ENCODE measurements at regions not wholly inside any gene's neighbourhood (a gene's known extent, or its start where the extent isn't known, plus 50 kb on each side); places are given as distances from the start of the nearest gene placed in this dataset.

DNA sequence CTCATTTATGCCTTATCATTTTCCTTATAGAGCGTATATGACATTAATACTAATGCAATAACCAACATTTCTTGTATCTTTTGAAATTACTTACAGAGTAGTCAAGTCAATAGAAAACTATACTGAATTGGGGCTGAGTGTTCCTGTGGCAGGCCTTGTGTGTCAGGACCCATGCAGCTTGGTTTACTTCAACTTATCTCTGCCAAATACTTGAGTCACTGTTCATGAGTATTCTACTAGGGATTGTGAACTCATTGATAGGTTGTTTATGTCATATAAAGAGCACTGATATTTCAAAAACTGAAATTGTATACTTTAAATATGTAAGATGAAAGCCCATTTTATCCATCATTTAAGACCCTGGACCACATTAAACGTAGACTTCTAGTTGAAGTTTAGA is 688.6 kb upstream of the SLITRK1 start:
- TF ChIP-seq, protein P1, sequence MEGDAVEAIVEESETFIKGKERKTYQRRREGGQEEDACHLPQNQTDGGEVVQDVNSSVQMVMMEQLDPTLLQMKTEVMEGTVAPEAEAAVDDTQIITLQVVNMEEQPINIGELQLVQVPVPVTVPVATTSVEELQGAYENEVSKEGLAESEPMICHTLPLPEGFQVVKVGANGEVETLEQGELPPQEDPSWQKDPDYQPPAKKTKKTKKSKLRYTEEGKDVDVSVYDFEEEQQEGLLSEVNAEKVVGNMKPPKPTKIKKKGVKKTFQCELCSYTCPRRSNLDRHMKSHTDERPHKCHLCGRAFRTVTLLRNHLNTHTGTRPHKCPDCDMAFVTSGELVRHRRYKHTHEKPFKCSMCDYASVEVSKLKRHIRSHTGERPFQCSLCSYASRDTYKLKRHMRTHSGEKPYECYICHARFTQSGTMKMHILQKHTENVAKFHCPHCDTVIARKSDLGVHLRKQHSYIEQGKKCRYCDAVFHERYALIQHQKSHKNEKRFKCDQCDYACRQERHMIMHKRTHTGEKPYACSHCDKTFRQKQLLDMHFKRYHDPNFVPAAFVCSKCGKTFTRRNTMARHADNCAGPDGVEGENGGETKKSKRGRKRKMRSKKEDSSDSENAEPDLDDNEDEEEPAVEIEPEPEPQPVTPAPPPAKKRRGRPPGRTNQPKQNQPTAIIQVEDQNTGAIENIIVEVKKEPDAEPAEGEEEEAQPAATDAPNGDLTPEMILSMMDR (IDR thresholded peaks at IDR 0.05), result no peak
- H3K4me3 ChIP-seq, result no peak overlapping the region
- ATAC-seq, result no peak
- intact Hi-C loops (cut with DNase I), result no loop called here
- DNase-seq, result no peak
- no peak overlapping the region for H3K27ac ChIP-seq
- no peaks in the 10 kb centered on the region for H3K9me3 ChIP-seq
- H3K27me3 ChIP-seq, result no peaks in the 10 kb centered on the region
- no peaks in the 10 kb centered on the region for H3K4me1 ChIP-seq
- 86 to 87% methylated on average over 2 of the region's 2 CpGs for WGBS, 2 donors
- H3K36me3 ChIP-seq, result no peaks in the 10 kb centered on the region

DNA sequence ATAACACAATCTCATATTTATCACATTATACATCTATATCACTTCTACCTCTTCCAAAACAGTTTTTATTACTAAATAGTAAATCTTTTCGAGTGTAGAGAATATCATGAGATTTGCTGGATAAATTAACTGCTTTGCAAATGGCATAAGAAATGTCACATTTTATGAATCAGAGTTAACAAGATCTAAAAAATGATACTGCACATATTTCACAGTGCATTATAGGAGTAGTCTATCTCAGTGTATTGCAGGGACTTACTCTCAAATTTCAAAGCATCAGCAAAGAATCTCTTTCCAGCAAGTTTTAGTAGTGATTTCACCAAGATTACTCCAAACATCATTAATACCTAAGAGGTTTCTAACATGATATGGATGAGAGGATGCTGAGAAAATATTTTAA is 687.1 kb upstream of the SLITRK1 start:
- H3K4me3 ChIP-seq, result no peak overlapping the region
- H3K27ac ChIP-seq, result no peak overlapping the region
- 76 to 80% methylated on average over 1 of the region's 1 CpG for WGBS, 2 donors
- DNase-seq (no peak), ATAC-seq (no peak)
- intact Hi-C loops (cut with DNase I), result no loop called here
- H3K27me3 ChIP-seq, result no peaks in the 10 kb centered on the region
- TF ChIP-seq, protein P1 (IDR thresholded peaks at IDR 0.05), result no peak
- H3K36me3 ChIP-seq, result no peaks in the 10 kb centered on the region
- no peaks in the 10 kb centered on the region for H3K4me1 ChIP-seq
- H3K9me3 ChIP-seq, result no peaks in the 10 kb centered on the region

DNA sequence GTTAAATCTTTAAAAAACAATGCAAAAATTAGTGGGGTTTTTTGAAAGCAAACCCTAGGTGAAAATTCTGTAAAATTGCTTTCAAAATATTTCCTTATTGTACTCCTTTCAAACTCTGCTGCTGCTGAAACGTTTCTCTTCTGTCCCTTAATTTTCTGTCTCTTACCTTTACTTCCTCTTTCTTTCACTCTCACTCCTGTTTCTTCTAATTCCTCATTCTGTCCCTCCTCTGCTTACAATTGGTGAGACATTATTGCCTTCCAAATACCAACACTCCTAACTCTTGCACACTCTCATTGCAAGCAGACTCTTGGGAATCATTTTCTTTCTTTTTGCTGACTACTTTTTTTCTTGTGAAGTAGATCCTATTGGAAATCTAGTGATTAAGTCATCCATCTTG is 685.6 kb upstream of the SLITRK1 start:
- WGBS, 2 donors, result 33 to 41% methylated on average over 1 of the region's 1 CpG
- intact Hi-C loops (cut with DNase I), result no loop called here

DNA sequence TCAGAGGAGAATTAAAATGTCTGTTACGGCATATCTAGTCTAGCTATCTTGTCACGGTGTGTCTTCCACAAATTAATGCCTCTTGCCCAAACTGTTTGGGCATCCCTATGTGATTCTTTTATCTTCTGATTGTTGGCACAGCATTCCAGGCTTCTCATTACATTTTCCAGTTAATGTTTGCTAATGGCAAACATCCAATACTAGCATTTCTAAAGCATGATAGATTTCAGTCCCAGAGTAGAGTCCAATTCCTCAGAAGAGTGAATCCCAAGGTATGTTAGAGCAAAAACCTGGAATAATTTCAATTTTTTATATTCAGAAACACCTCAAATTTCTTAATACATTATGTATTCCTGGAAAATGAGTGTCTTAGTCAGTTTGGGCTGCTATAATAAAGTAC is 684.5 kb upstream of the SLITRK1 start:
- TF ChIP-seq, protein P1 (IDR thresholded peaks at IDR 0.05), result no peak
- DNase-seq (no peak), ATAC-seq (no peak)
- WGBS, 2 donors, result 83 to 92% methylated on average over 2 of the region's 2 CpGs
- Histone ChIP-seq H3K27me3 (no peaks in the 10 kb centered on the region), H3K27ac (no peak overlapping the region), H3K4me3 (no peak overlapping the region), H3K9me3 (no peaks in the 10 kb centered on the region), H3K36me3 (no peaks in the 10 kb centered on the region), H3K4me1 (no peaks in the 10 kb centered on the region)
- intact Hi-C loops (cut with DNase I), result no loop called here

More for the DNA sequence above, 685.6 kb upstream of the SLITRK1 start:
- TF ChIP-seq, protein P1 (IDR thresholded peaks at IDR 0.05), result no peak
- Histone ChIP-seq H3K27me3 (no peaks in the 10 kb centered on the region), H3K4me1 (no peaks in the 10 kb centered on the region), H3K36me3 (no peaks in the 10 kb centered on the region), H3K4me3 (no peak overlapping the region), H3K27ac (no peak overlapping the region), H3K9me3 (no peaks in the 10 kb centered on the region)
- DNase-seq (no peak), ATAC-seq (no peak)

DNA sequence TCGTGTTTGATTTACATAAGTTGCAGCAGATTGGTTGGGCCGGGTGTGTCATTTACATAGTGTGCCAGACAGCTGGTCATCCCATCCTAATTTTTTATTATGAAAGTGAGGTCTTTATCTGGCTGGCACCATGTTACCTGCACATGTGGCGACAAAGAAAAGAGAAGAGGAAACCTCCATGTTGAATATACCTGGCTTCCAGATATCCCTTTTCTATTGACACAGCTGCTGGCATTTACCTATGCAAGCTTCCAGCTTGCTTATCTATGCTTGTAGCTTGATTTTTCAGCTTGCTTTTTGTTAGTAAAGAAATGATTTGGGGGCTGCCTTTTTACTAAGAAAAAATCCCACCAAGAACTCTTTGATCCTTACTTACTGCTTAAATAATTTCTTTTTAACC is 681.3 kb upstream of the SLITRK1 start:
- TF ChIP-seq, protein P1 (IDR thresholded peaks at IDR 0.05), result no peak

More for the DNA sequence above, 681.3 kb upstream of the SLITRK1 start:
- intact Hi-C loops (cut with DNase I), result no loop called here
- no peak overlapping the region for H3K27ac ChIP-seq
- 83 to 92% methylated on average over 3 of the region's 3 CpGs for WGBS, 2 donors
- H3K9me3 ChIP-seq, result peaks cover 0 to 16% (median 0%) of the 10 kb centered on the region in 11 donors
- no peak overlapping the region for H3K4me3 ChIP-seq
- ATAC-seq, result no peak
- no peak for DNase-seq
- H3K27me3 ChIP-seq, result no peaks in the 10 kb centered on the region
- H3K36me3 ChIP-seq, result no peaks in the 10 kb centered on the region
- H3K4me1 ChIP-seq, result no peaks in the 10 kb centered on the region
